ENCODE measurements at regions not wholly inside any gene's neighbourhood (a gene's known extent, or its start where the extent isn't known, plus 50 kb on each side); places are given as distances from the start of the nearest gene placed in this dataset.

- TF ChIP-seq CTCF (conservative IDR thresholded peaks at IDR 0.05) (no peak), ZFX (IDR thresholded peaks at IDR 0.05) (no peak)
Observed at GRCh38 chr2:38194751-38195150, 118.8 kb upstream of the CYP1B1 start.

Data from C4-2B (cell line).